ENCODE measurements at regions not wholly inside any gene's neighbourhood (a gene's known extent, or its start where the extent isn't known, plus 50 kb on each side); places are given as distances from the start of the nearest gene placed in this dataset.

- Mint-ChIP-seq H3K36me3 (ENCODE audit: low read depth) (no peaks in the 10 kb centered on the region), H3K4me1 (ENCODE audit: low read depth) (no peaks in the 10 kb centered on the region), H3K4me3 (no peak overlapping the region), H3K27ac (no peak overlapping the region), H3K9me3 (no peaks in the 10 kb centered on the region), H3K27me3 (ENCODE audit: insufficient read depth) (peaks cover 11% of the 10 kb centered on the region)
- no peak for DNase-seq
- no peak for TF ChIP-seq CTCF (IDR thresholded peaks at IDR 0.05)
These were observed 299.7 kb downstream of the NFIB start for GRCh38 chr9:14014218-14014617.

GRCh38 chr9:14011799-14012560 is 302.0 kb downstream of the NFIB start:
- Mint-ChIP-seq H3K4me3 (no peak overlapping the region), H3K27me3 (ENCODE audit: insufficient read depth) (peaks cover 11% of the 10 kb centered on the region), H3K27ac (no peak overlapping the region), H3K9me3 (peaks cover under 1% of the 10 kb centered on the region; the same call in 1 of the 2 replicates), H3K36me3 (ENCODE audit: low read depth) (no peaks in the 10 kb centered on the region), H3K4me1 (ENCODE audit: low read depth) (no peaks in the 10 kb centered on the region)
- DNase-seq: no peak
- no peak for TF ChIP-seq CTCF (IDR thresholded peaks at IDR 0.05)

- H3K27ac Mint-ChIP-seq: no peak overlapping the region
- no peaks in the 10 kb centered on the region for H3K36me3 Mint-ChIP-seq (ENCODE audit: low read depth)
- H3K9me3 Mint-ChIP-seq: peaks cover 5% of the 10 kb centered on the region; the same call in 1 of the 2 replicates
- peaks cover 7% of the 10 kb centered on the region; the same call in 1 of the 2 replicates for H3K27me3 Mint-ChIP-seq (ENCODE audit: insufficient read depth)
- TF ChIP-seq CTCF (IDR thresholded peaks at IDR 0.05): no peak
- H3K4me3 Mint-ChIP-seq: no peak overlapping the region
- no peak for DNase-seq
- no peaks in the 10 kb centered on the region for H3K4me1 Mint-ChIP-seq (ENCODE audit: low read depth)
These were observed 306.7 kb downstream of the NFIB start for GRCh38 chr9:14007190-14007769.

- no peak for TF ChIP-seq CTCF (IDR thresholded peaks at IDR 0.05)
- H3K36me3 Mint-ChIP-seq (ENCODE audit: low read depth): no peaks in the 10 kb centered on the region
- no peak for DNase-seq
- H3K27ac Mint-ChIP-seq: no peak overlapping the region
- no peaks in the 10 kb centered on the region for H3K4me1 Mint-ChIP-seq (ENCODE audit: low read depth)
- H3K9me3 Mint-ChIP-seq: peaks cover 5% of the 10 kb centered on the region; the same call in 1 of the 2 replicates
- peaks cover 7% of the 10 kb centered on the region; the same call in 1 of the 2 replicates for H3K27me3 Mint-ChIP-seq (ENCODE audit: insufficient read depth)
- H3K4me3 Mint-ChIP-seq: no peak overlapping the region
These were observed 307.4 kb downstream of the NFIB start for GRCh38 chr9:14006386-14007187.

GRCh38 chr9:14004110-14004509 is 309.8 kb downstream of the NFIB start:
- Mint-ChIP-seq H3K4me1 (ENCODE audit: low read depth) (no peaks in the 10 kb centered on the region), H3K27ac (no peak overlapping the region), H3K9me3 (peaks cover 8% of the 10 kb centered on the region; the same call in 1 of the 2 replicates), H3K27me3 (ENCODE audit: insufficient read depth) (no peaks in the 10 kb centered on the region; the same call in 1 of the 2 replicates), H3K4me3 (no peak overlapping the region), H3K36me3 (ENCODE audit: low read depth) (no peaks in the 10 kb centered on the region)
- TF ChIP-seq CTCF (IDR thresholded peaks at IDR 0.05): no peak
- DNase-seq: no peak
